ENCODE measurements at regions not wholly inside any gene's neighbourhood (a gene's known extent, or its start where the extent isn't known, plus 50 kb on each side); places are given as distances from the start of the nearest gene placed in this dataset.

DNA sequence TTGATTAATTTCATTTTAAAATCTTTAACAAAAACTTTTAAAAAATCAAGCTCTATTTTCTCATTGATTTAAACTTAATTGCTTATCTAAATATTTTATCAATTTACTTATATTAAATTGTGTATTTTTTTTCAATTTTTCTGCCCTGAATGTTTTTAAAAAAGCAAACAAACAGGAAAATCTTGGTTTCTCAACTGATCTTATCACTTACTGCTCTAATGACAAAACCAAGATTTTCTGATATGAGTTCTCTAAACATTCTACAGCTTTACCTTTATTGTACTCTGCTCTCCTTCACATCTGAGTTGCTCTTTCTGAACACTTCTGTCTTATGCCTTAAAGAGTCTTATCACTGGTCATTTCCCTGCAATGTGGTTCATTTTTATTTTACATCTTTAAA, 587.8 kb upstream of the BCHE start:
- TF ChIP-seq NFE2L2 (IDR thresholded peaks at IDR 0.05; ENCODE audit: low read depth, low read length) (no peak), POLR2A (IDR thresholded peaks at IDR 0.05; ENCODE audit: low read depth, low read length) (no peak), MXI1 (IDR thresholded peaks at IDR 0.05; ENCODE audit: borderline replicate concordance, low read depth, low read length) (no peak), CHD1 (IDR thresholded peaks at IDR 0.05; ENCODE audit: low read depth, low read length) (no peak), RCOR1 (IDR thresholded peaks at IDR 0.05; ENCODE audit: insufficient replicate concordance, low read length) (no peak)
- TF ChIP-seq, protein P1, sequence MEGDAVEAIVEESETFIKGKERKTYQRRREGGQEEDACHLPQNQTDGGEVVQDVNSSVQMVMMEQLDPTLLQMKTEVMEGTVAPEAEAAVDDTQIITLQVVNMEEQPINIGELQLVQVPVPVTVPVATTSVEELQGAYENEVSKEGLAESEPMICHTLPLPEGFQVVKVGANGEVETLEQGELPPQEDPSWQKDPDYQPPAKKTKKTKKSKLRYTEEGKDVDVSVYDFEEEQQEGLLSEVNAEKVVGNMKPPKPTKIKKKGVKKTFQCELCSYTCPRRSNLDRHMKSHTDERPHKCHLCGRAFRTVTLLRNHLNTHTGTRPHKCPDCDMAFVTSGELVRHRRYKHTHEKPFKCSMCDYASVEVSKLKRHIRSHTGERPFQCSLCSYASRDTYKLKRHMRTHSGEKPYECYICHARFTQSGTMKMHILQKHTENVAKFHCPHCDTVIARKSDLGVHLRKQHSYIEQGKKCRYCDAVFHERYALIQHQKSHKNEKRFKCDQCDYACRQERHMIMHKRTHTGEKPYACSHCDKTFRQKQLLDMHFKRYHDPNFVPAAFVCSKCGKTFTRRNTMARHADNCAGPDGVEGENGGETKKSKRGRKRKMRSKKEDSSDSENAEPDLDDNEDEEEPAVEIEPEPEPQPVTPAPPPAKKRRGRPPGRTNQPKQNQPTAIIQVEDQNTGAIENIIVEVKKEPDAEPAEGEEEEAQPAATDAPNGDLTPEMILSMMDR (conservative IDR thresholded peaks at IDR 0.05; ENCODE audit: low read depth, low read length), result no peak

All from IMR-90 (cell line).